ENCODE measurements at regions not wholly inside any gene's neighbourhood (a gene's known extent, or its start where the extent isn't known, plus 50 kb on each side); places are given as distances from the start of the nearest gene placed in this dataset.

- POLR2A ChIA-PET: no interaction called here
- Histone ChIP-seq H3K4me3 (no peak overlapping the region), H3K27ac (ENCODE audit: control insufficient read depth, insufficient read depth) (no peak overlapping the region), H3K9me3 (replicated peaks; ENCODE audit: control insufficient read depth, insufficient read depth, low read length) (no peaks in the 10 kb centered on the region), H3K36me3 (ENCODE audit: control insufficient read depth in 2 of 2, insufficient read depth in 2 of 2, low read length in 1 of 2) (no peaks in the 10 kb centered on the region), H3K4me1 (ENCODE audit: control insufficient read depth, insufficient read depth, low read length) (no peaks in the 10 kb centered on the region), H4K20me1 (ENCODE audit: control insufficient read depth, insufficient read depth) (no peaks in the 10 kb centered on the region), H3K27me3 (replicated peaks in 1 of 2; ENCODE audit: control insufficient read depth in 2 of 2, insufficient read depth in 2 of 2, low read length in 1 of 2) (no peaks in the 10 kb centered on the region), H3K79me2 (ENCODE audit: control insufficient read depth, insufficient read depth, low read length) (no peaks in the 10 kb centered on the region), H2AFZ (ENCODE audit: control insufficient read depth, low read depth, low read length) (no peak overlapping the region), H3K4me2 (ENCODE audit: control insufficient read depth, insufficient read depth) (no peak overlapping the region), H3K9ac (ENCODE audit: control insufficient read depth, insufficient read depth, low read length) (no peak overlapping the region)
- DNase-seq (ENCODE audit: low read depth, low spot score) (no peak), ATAC-seq (no peak), FAIRE-seq (no peak)
- intact Hi-C loops (cut with micrococcal nuclease; ENCODE audit: unreplicated experiment): no loop called here
- CTCF ChIA-PET: interaction anchor here (0.9 kb wide), 1 partner anchor 231 kb away, joined by 4 read pairs; no protein-coding TSS in a partner anchor
- TF ChIP-seq SPI1 (IDR thresholded peaks at IDR 0.05; ENCODE audit: borderline replicate concordance, insufficient read depth, low read depth, low read length): no peak
- TF ChIP-seq NRF1 (conservative IDR thresholded peaks at IDR 0.05; ENCODE audit: low read depth, low read length): no peak
- no peak for TF ChIP-seq DPF2 (IDR thresholded peaks at IDR 0.05)
- no peak for TF ChIP-seq TAF1 (IDR thresholded peaks at IDR 0.05; ENCODE audit: borderline replicate concordance, low read depth, low read length)
- TF ChIP-seq CBFB (IDR thresholded peaks at IDR 0.05; ENCODE audit: low read depth): no peak
- no peak for TF ChIP-seq NFIC (IDR thresholded peaks at IDR 0.05; ENCODE audit: low read depth, low read length)
- TF ChIP-seq USF1 (IDR thresholded peaks at IDR 0.05; ENCODE audit: borderline replicate concordance, extremely low read length, insufficient read depth, low read depth, low read length): no peak
- TF ChIP-seq ATF3 (IDR thresholded peaks at IDR 0.05; ENCODE audit: borderline replicate concordance, extremely low read depth, low read depth, low read length): no peak
- TF ChIP-seq MEF2A (IDR thresholded peaks at IDR 0.05; ENCODE audit: insufficient read depth, low read depth, low read length): no peak
- no peak for TF ChIP-seq RFX5 (IDR thresholded peaks at IDR 0.05; ENCODE audit: low read depth, low read length)
- no peak for TF ChIP-seq HDAC6 (IDR thresholded peaks at IDR 0.05; ENCODE audit: unreplicated experiment)
- TF ChIP-seq SMARCA5 (IDR thresholded peaks at IDR 0.05): no peak
- no peak for TF ChIP-seq ZNF687 (IDR thresholded peaks at IDR 0.05)
- in situ Hi-C loops (cut with MboI): no loop called here
- SMC1A ChIA-PET (ENCODE audit: uncharacterized antibody, unreplicated experiment): no interaction called here
- BruUV-seq (replicated peaks): no TSS peak
- 43% methylated on average over 3 of the region's 3 CpGs for WGBS (ENCODE audit: insufficient coverage, insufficient replicate concordance, low lambda C conversion rate, missing lambda C conversion rate)
- RAD21 ChIA-PET (ENCODE audit: unreplicated experiment): no interaction called here
Measured at GRCh38 chr11:26928582-26928981, 65.3 kb upstream of the FIBIN start.

All from GM12878 (cell line).